Cardiac muscle cell (in vitro differentiated cells and primary cell): ENCODE measurements at regions not wholly inside any gene's neighbourhood (a gene's known extent, or its start where the extent isn't known, plus 50 kb on each side); places are given as distances from the start of the nearest gene placed in this dataset.

ENCODE experiments used
- DNase-seq, 2 donors: peaks; one replicate each; pipeline versions ENCODE4 v3.0.0 to v3.0.0-alpha.2; 2010 to 2017; ENCODE audit warnings: low read depth in 1 of 2, low spot score in 1 of 2
- H3K27ac ChIP-seq: fragments of 200-600 bp; sonication (generic); 2 replicates; pipeline ENCODE4 v1.5.1; 2016
- H3K27me3 ChIP-seq: fragments of 200-600 bp; sonication (generic); 2 replicates; pipeline ENCODE4 v1.6.0; 2016; ENCODE audit warnings: control low read depth
- H3K36me3 ChIP-seq: fragments of 200-600 bp; sonication (generic); 2 replicates; pipeline ENCODE4 v1.5.1; 2016; ENCODE audit warnings: control low read depth
- H3K4me1 ChIP-seq: fragments of 200-600 bp; sonication (generic); 2 replicates; pipeline ENCODE4 v1.8.1; 2017; ENCODE audit warnings: low read depth, mild to moderate bottlenecking, mixed run types
- H3K4me3 ChIP-seq: fragments of 200-600 bp; sonication (generic); 2 replicates; pipeline ENCODE4 v1.5.1; 2016; ENCODE audit warnings: mild to moderate bottlenecking
- H3K9me3 ChIP-seq: fragments of 200-600 bp; sonication (generic); 2 replicates; pipeline ENCODE4 v1.5.1; 2017; ENCODE audit warnings: low read depth, mild to moderate bottlenecking, control low read depth
- CTCF ChIP-seq: IDR thresholded peaks from 2 replicates; pipeline ENCODE4 v1.5.1; 2012; ENCODE audit warnings: low read depth, mild to moderate bottlenecking, low read length

GRCh38 chr13:47555235-47555634, 445.8 kb downstream of the SUCLA2 start:
- Histone ChIP-seq H3K4me1 (no peaks in the 10 kb centered on the region), H3K27ac (no peak overlapping the region), H3K4me3 (no peak overlapping the region), H3K9me3 (no peaks in the 10 kb centered on the region), H3K36me3 (no peaks in the 10 kb centered on the region), H3K27me3 (no peaks in the 10 kb centered on the region)
- no peak for TF ChIP-seq CTCF
- no peak for DNase-seq

GRCh38 chr13:47553329-47553977, 447.6 kb downstream of the SUCLA2 start:
- Histone ChIP-seq H3K36me3 (no peaks in the 10 kb centered on the region), H3K27me3 (no peaks in the 10 kb centered on the region), H3K9me3 (no peaks in the 10 kb centered on the region), H3K4me1 (no peaks in the 10 kb centered on the region), H3K4me3 (no peak overlapping the region), H3K27ac (no peak overlapping the region)
- no peak for TF ChIP-seq CTCF
- DNase-seq, result no peak

GRCh38 chr13:47549219-47549752, 451.8 kb downstream of the SUCLA2 start:
- no peak for DNase-seq

GRCh38 chr13:47548294-47548840, 452.7 kb downstream of the SUCLA2 start:
- Histone ChIP-seq H3K36me3 (no peaks in the 10 kb centered on the region), H3K27me3 (no peaks in the 10 kb centered on the region)

More at GRCh38 chr13:47549219-47549752, 451.8 kb downstream of the SUCLA2 start:
- TF ChIP-seq CTCF, result no peak
- Histone ChIP-seq H3K4me1 (no peaks in the 10 kb centered on the region), H3K9me3 (no peaks in the 10 kb centered on the region), H3K27ac (no peak overlapping the region), H3K27me3 (no peaks in the 10 kb centered on the region), H3K36me3 (no peaks in the 10 kb centered on the region), H3K4me3 (no peak overlapping the region)

More at GRCh38 chr13:47548294-47548840, 452.7 kb downstream of the SUCLA2 start:
- Histone ChIP-seq H3K4me3 (no peak overlapping the region), H3K27ac (no peak overlapping the region), H3K9me3 (no peaks in the 10 kb centered on the region), H3K4me1 (no peaks in the 10 kb centered on the region)
- TF ChIP-seq CTCF, result no peak
- DNase-seq, result no peak
